Spleen (tissue), 11 donors: ENCODE measurements at regions not wholly inside any gene's neighbourhood (a gene's known extent, or its start where the extent isn't known, plus 50 kb on each side); places are given as distances from the start of the nearest gene placed in this dataset.

Source experiments
- DNase-seq: peaks from one replicate; pipeline ENCODE4 v3.0.0-alpha.2; 2020
- H3K27ac ChIP-seq, 8 donors: fragments of 200-600 bp; sonication (generic) in 7 of 8; 1 replicate in 4 of 8; 2 replicates in 4 of 8; pipeline versions ENCODE4 v1.5.0 to v1.8.0; 2016 to 2021; ENCODE audit warnings: inconsistent platforms in 4 of 8, mild to moderate bottlenecking in 4 of 8, moderate library complexity in 1 of 8
- H3K27me3 ChIP-seq, 7 donors: fragments of 200-600 bp; sonication (generic) in 6 of 7; replicated peaks in 1 of 7; 1 replicate in 4 of 7; 2 replicates in 3 of 7; pipeline versions ENCODE4 v1.5.0 to v1.8.0; 2016 to 2021; ENCODE audit warnings: inconsistent platforms in 3 of 7, mild to moderate bottlenecking in 1 of 7
- H3K36me3 ChIP-seq, 6 donors: fragments of 200-600 bp; sonication (generic) in 5 of 6; 1 replicate in 4 of 6; 2 replicates in 2 of 6; pipeline versions ENCODE4 v1.5.0 to v1.8.0; 2016 to 2021; ENCODE audit warnings: inconsistent platforms in 2 of 6
- H3K4me1 ChIP-seq, 6 donors: fragments of 200-600 bp; sonication (generic) in 5 of 6; 1 replicate in 3 of 6; 2 replicates in 3 of 6; pipeline versions ENCODE4 v1.5.0 to v1.8.0; 2016 to 2021; ENCODE audit warnings: inconsistent platforms in 3 of 6
- H3K4me3 ChIP-seq, 8 donors: fragments of 200-600 bp; sonication (generic) in 7 of 8; 1 replicate in 4 of 8; 2 replicates in 4 of 8; pipeline versions ENCODE4 v1.5.0 to v1.8.0; 2016 to 2021; ENCODE audit warnings: inconsistent platforms in 4 of 8, mild to moderate bottlenecking in 4 of 8, moderate library complexity in 2 of 8
- H3K9me3 ChIP-seq, 8 donors: fragments of 200-600 bp; sonication (generic) in 7 of 8; 1 replicate in 4 of 8; 2 replicates in 4 of 8; pipeline versions ENCODE4 v1.5.0 to v1.8.0; 2016 to 2021; ENCODE audit warnings: inconsistent platforms in 4 of 8
- CTCF ChIP-seq, 11 experiments: fragments of 200-600 bp in 7 of 11; fragments of 450-650 bp in 4 of 11; sonication (generic) in 4 of 11; IDR thresholded peaks in 8 of 11; conservative IDR thresholded peaks in 3 of 11; 1 replicate in 7 of 11; 2 replicates in 4 of 11; pipeline versions ENCODE4 v1.4.0 to v1.8.0; 2016 to 2021; ENCODE audit warnings: antibody characterized with exemption in 11 of 11, inconsistent platforms in 4 of 11, mild to moderate bottlenecking in 1 of 11
- POLR2A ChIP-seq, 3 donors: fragments of 450-650 bp; IDR thresholded peaks; one replicate each; pipeline ENCODE4 v1.5.1; 2017; ENCODE audit warnings: antibody characterized with exemption in 3 of 3, mild to moderate bottlenecking in 1 of 3
- POLR2AphosphoS5 ChIP-seq, 3 donors: sonication (generic); formaldehyde crosslinking; IDR thresholded peaks; one replicate each; pipeline ENCODE4 v1.5.1; 2017; ENCODE audit warnings: antibody characterized with exemption in 3 of 3
- whole genome bisulfite sequencing, 5 donors: extraction: QIAGEN DNeasy Blood & Tissue Kit in 3 of 5; methylation state at CpG; one replicate each; pipeline versions ENCODE4 v1.1.5 to v1.1.7; 2013 to 2018; 5-methylcytosine and 5-hydroxymethylcytosine counted together
- intact Hi-C: fragments of 100-400 bp; cut with DNase I; formaldehyde crosslinking; loops from one replicate; pipeline ENCODE4 v1.15.0; 2023; ENCODE audit warnings: low total_unique reads
- donor health status: healthy with polysubstance abuse.
- donor health status: DM: no; HTN: no; CAD: no; lungs with moderate emphysema.
- donor health status: DM: no; HTN: no; CAD: no.
- donor health status: Bipolar disorder and iron deficiency.
- donor health status: healthy.
- donor health status: DM: no; HTN: no; CAD: no.
- donor health status: DM: yes; HTN: yes; CAD: no.

DNA sequence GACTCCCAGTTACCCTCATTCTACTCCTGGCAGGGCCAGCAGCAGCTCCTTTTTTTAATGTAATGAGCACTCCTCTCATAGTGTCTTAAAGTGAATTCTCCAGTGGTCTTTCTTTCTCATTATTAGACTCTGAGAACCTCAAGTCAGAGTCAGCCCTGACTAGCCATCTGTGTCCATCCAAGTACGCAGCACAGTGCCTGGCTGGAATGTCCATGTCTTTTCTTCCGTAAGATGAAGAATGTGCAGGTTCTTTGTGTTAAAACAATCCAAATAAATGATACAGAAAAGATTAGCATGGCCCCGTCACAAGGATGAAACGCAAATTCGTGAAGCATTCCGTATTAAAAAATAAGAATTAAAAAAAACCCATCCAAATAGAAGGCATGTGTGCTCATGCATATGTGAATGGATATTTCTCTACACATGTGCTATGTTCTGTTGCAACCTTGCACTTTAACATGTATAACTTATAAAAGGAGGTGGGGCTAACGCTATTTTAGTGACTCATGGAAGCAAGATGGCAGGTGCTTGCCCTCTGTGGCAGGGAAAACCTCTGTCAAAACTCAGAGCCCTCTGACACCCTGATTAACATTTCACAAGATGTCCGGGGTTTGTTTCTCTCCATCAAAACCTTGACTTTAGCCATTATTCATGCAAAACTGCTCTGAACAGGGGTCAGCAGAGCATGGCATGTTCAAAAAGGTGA is 170.7 kb upstream of the TOPAZ1 start:
- WGBS, 5 donors: 90 to 94% (median 91%) methylated on average over 8 of the region's 8 CpGs
- no peak for TF ChIP-seq POLR2AphosphoS5 (IDR thresholded peaks at IDR 0.05)
- TF ChIP-seq POLR2A (IDR thresholded peaks at IDR 0.05): no peak
- TF ChIP-seq CTCF (IDR thresholded peaks at IDR 0.05 in 8 of 11, conservative IDR thresholded peaks at IDR 0.05 in 3 of 11): no peak
- Histone ChIP-seq H3K4me3 (no peak overlapping the region), H3K27me3 (peaks cover 0 to 23% (median 0%) of the 10 kb centered on the region in 7 donors), H3K36me3 (no peaks in the 10 kb centered on the region), H3K4me1 (no peaks in the 10 kb centered on the region), H3K27ac (no peak overlapping the region), H3K9me3 (no peaks in the 10 kb centered on the region)
- no peak for DNase-seq
- intact Hi-C loops: no loop called here

DNA sequence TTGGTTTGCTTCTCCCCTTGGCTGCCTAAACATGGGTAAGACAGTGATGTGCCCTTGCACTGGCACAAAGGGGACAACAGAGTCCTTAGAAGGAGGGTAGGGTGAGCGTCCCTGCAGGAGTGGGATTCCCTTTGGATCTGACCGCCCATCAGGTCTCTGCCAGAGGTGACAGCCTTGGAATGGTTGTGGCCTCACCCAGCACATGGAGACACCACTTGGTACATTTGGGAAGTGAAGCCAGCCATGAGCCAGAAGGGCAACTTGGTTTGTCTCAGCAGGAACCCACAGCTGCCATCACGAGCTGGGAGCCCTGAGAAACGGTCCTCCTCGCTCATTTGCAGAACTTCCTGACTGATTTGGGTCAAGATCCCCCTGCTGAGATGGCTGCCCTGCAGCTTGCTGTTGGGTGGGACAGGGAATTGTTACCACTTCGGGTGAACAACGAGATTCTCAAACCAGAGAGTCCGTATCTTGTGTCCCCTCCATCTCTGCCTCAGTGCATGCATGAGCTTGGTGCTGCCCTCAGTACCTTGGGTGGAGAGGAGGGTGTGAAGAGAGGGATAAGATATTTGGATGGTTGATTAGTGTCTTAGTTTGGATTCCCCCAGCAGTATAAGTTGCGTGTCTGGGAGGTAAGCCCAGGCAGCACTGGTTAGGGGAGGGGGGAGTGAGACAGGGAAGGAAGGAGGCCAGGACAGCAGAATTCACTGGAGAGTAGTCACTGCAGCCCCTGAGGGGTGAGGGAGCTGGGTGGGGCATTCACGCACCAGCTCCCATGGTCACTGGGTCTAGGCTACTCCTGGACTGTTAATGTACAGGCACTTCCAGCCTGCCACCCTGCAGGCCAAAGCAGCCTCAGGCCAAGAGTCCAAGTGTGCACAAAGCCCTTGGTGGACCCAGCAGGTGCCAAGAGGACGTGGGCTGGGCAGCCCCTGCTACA is 168.8 kb upstream of the TOPAZ1 start:
- Histone ChIP-seq H3K27me3 (peaks cover 0 to 23% (median 0%) of the 10 kb centered on the region in 7 donors), H3K9me3 (no peaks in the 10 kb centered on the region), H3K27ac (no peak overlapping the region), H3K36me3 (no peaks in the 10 kb centered on the region), H3K4me3 (no peak overlapping the region), H3K4me1 (no peaks in the 10 kb centered on the region)
- TF ChIP-seq CTCF (IDR thresholded peaks at IDR 0.05 in 8 of 11, conservative IDR thresholded peaks at IDR 0.05 in 3 of 11): no peak
- TF ChIP-seq POLR2A (IDR thresholded peaks at IDR 0.05): no peak
- TF ChIP-seq POLR2AphosphoS5 (IDR thresholded peaks at IDR 0.05): no peak
- intact Hi-C loops: no loop called here
- no peak for DNase-seq
- 84 to 89% (median 87%) methylated on average over 11 of the region's 11 CpGs for WGBS, 5 donors

DNA sequence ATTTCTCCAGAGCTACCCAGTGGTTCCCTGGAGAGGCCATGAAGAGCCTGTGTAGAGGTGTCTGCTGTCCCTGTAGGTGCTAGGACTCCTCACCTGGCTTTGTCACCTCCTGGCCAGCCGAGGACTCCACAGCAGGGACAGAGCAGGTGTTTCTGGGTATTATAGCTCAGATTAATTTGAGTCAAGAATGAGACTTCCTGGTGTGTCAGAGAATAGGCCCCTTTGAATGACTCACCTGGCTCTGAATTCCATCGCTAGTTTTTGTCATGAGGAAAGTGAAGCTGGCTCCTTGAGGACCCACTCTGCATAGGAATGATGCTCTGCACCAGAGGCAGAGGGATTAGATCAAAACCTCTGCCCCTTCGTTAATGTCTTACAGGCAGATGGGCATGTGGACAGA is 167.5 kb upstream of the TOPAZ1 start:
- 58 to 84% (median 83%) methylated on average over 3 of the region's 3 CpGs for WGBS, 5 donors
- intact Hi-C loops: no loop called here

More for the DNA sequence above, 167.5 kb upstream of the TOPAZ1 start:
- no peak overlapping the region for H3K27ac ChIP-seq
- no peak overlapping the region for H3K4me3 ChIP-seq
- DNase-seq: no peak
- H3K4me1 ChIP-seq: no peaks in the 10 kb centered on the region
- peaks cover 0 to 16% (median 0%) of the 10 kb centered on the region in 7 donors for H3K27me3 ChIP-seq
- TF ChIP-seq CTCF (IDR thresholded peaks at IDR 0.05 in 8 of 11, conservative IDR thresholded peaks at IDR 0.05 in 3 of 11): no peak
- no peak for TF ChIP-seq POLR2AphosphoS5 (IDR thresholded peaks at IDR 0.05)
- TF ChIP-seq POLR2A (IDR thresholded peaks at IDR 0.05): no peak
- no peaks in the 10 kb centered on the region for H3K9me3 ChIP-seq
- H3K36me3 ChIP-seq: no peaks in the 10 kb centered on the region
